Keratinocyte (primary cell): ENCODE measurements at regions not wholly inside any gene's neighbourhood (a gene's known extent, or its start where the extent isn't known, plus 50 kb on each side); places are given as distances from the start of the nearest gene placed in this dataset.
A peak's percentile ranks its signal among the peaks of the same experiment; 100 is the strongest.

Source experiments
- DNase-seq: peaks from one replicate; pipeline ENCODE4 v3.0.0-alpha.2; 2011; ENCODE audit warnings: low read depth, missing footprints, low spot score
- FAIRE-seq: peaks from 2 replicates; lab custom pipeline; 2011; peaks lifted over from hg19 to GRCh38; lab: Jason Lieb, UNC
- H2AFZ ChIP-seq: 2 replicates; pipeline ENCODE4 v1.6.0; 2012; ENCODE audit warnings: low read length, control low read depth, inconsistent platforms; ENCODE audit not compliant: control insufficient read depth
- H3K27ac ChIP-seq: 2 replicates; pipeline ENCODE4 v1.5.1; 2011; ENCODE audit warnings: low read length; ENCODE audit not compliant: control insufficient read depth, insufficient read depth
- H3K27me3 ChIP-seq: 3 replicates; pipeline ENCODE4 v1.6.0; 2011; ENCODE audit warnings: low read length; ENCODE audit not compliant: control insufficient read depth, insufficient read depth; ENCODE audit errors: extremely low read depth
- H3K36me3 ChIP-seq, 2 experiments: 2 replicates in 1 of 2; 3 replicates in 1 of 2; pipeline ENCODE4 v1.5.1; 2011; ENCODE audit warnings: low read length in 2 of 2, mild to moderate bottlenecking in 1 of 2; ENCODE audit not compliant: control insufficient read depth in 2 of 2, insufficient read depth in 2 of 2; ENCODE audit errors: extremely low read depth in 1 of 2
- H3K4me1 ChIP-seq: 3 replicates; pipeline ENCODE4 v1.5.1; 2011; ENCODE audit warnings: low read length; ENCODE audit not compliant: control insufficient read depth, insufficient read depth; ENCODE audit errors: extremely low read depth
- H3K4me2 ChIP-seq: 3 replicates; pipeline ENCODE4 v1.6.0; 2011; ENCODE audit warnings: low read depth, low read length; ENCODE audit not compliant: control insufficient read depth, insufficient read depth; ENCODE audit errors: extremely low read depth
- H3K4me3 ChIP-seq, 3 experiments: fragments of 200-600 bp in 1 of 3; sonication (generic) in 1 of 3; 2 replicates in 2 of 3; 3 replicates in 1 of 3; pipeline ENCODE4 v1.5.1; 2011 to 2016; ENCODE audit warnings: low read length in 3 of 3, mild to moderate bottlenecking in 3 of 3, control low read depth in 2 of 3, inconsistent platforms in 1 of 3, low read depth in 1 of 3, mixed read lengths in 1 of 3, mixed run types in 1 of 3, moderate library complexity in 1 of 3; ENCODE audit not compliant: control insufficient read depth in 2 of 3, insufficient read depth in 2 of 3; ENCODE audit errors: extremely low read depth in 1 of 3
- H3K79me2 ChIP-seq: 2 replicates; pipeline ENCODE4 v1.6.0; 2012; ENCODE audit warnings: low read length; ENCODE audit not compliant: control insufficient read depth, insufficient read depth
- H3K9ac ChIP-seq: 3 replicates; pipeline ENCODE4 v1.6.0; 2011; ENCODE audit warnings: low read length; ENCODE audit not compliant: control insufficient read depth, insufficient read depth; ENCODE audit errors: extremely low read depth
- H3K9me1 ChIP-seq: 3 replicates; pipeline ENCODE4 v1.6.0; 2011; ENCODE audit warnings: low read length; ENCODE audit not compliant: control insufficient read depth, insufficient read depth; ENCODE audit errors: extremely low read depth
- H3K9me3 ChIP-seq: 2 replicates; pipeline ENCODE4 v1.5.1; 2012; ENCODE audit warnings: low read depth, low read length; ENCODE audit not compliant: control insufficient read depth
- H4K20me1 ChIP-seq: 3 replicates; pipeline ENCODE4 v1.6.0; 2011; ENCODE audit warnings: low read length; ENCODE audit not compliant: control insufficient read depth, insufficient read depth; ENCODE audit errors: extremely low read depth
- EZH2 ChIP-seq: IDR thresholded peaks from one replicate; pipeline ENCODE4 v1.6.1; 2012; ENCODE audit warnings: inconsistent platforms, mild to moderate bottlenecking, low read length, moderate library complexity
- dilution Hi-C: fragments of 300-500 bp; cut with MboI; formaldehyde crosslinking; loops from one replicate; pipeline ENCODE4 v1.7.0; 2020; ENCODE audit warnings: low sequenced_read_pairs; ENCODE audit not compliant: extremely low pct_ligation_motif_present
- TF ChIP-seq, protein P1 (sequence below), 3 experiments: IDR thresholded peaks in 1 of 3; conservative IDR thresholded peaks in 1 of 3; optimal IDR thresholded peaks in 1 of 3; 2 replicates in 2 of 3; 3 replicates in 1 of 3; pipeline versions ENCODE3 to v1.5.1; 2011; ENCODE audit warnings: low read length in 3 of 3, mild to moderate bottlenecking in 3 of 3, moderate library complexity in 2 of 3, control low read depth in 1 of 3, inconsistent platforms in 1 of 3; ENCODE audit not compliant: insufficient read depth in 2 of 3; ENCODE audit errors: extremely low read depth in 1 of 3

DNA sequence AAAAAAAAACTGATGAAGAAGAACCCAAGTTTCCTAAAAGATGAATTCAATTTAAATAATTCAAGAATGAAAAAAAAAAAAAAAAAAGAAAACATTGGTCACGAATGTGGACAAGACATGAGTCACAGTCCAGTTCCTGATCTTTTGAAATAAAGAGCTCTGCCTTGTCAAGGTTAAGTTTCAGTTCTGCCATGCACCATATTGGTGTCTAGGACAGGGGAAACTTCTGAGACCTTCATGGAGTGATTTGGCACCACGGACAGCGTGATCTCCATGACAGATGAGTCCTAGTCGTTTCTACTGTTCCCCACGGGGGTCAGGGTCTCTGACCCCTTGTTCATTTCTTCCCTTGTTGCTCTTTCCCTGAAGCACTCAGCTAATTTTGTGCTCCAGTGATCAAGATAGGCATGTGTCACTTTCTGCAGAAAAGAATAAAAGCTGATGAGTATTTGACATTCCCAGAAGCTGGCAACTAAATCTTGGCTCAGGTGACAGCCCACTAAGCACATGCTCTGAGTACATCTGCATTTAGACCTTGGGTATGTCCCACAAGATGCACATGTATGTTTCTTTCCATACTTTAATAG lies 1159.7 kb downstream of the BCL11B start:
- dilution Hi-C loops, result no loop called here
- no peak for FAIRE-seq

GRCh38 chr14:98114122-98114895 lies 1157.7 kb downstream of the BCL11B start:
- peaks cover 5% of the 10 kb centered on the region for H3K4me1 ChIP-seq
- no peak for DNase-seq
- H3K79me2 ChIP-seq, result no peaks in the 10 kb centered on the region
- no peaks in the 10 kb centered on the region for H3K9me1 ChIP-seq
- no peak for FAIRE-seq
- H4K20me1 ChIP-seq, result no peaks in the 10 kb centered on the region
- no peak overlapping the region for H2AFZ ChIP-seq
- H3K36me3 ChIP-seq, result no peaks in the 10 kb centered on the region
- TF ChIP-seq, protein P1, sequence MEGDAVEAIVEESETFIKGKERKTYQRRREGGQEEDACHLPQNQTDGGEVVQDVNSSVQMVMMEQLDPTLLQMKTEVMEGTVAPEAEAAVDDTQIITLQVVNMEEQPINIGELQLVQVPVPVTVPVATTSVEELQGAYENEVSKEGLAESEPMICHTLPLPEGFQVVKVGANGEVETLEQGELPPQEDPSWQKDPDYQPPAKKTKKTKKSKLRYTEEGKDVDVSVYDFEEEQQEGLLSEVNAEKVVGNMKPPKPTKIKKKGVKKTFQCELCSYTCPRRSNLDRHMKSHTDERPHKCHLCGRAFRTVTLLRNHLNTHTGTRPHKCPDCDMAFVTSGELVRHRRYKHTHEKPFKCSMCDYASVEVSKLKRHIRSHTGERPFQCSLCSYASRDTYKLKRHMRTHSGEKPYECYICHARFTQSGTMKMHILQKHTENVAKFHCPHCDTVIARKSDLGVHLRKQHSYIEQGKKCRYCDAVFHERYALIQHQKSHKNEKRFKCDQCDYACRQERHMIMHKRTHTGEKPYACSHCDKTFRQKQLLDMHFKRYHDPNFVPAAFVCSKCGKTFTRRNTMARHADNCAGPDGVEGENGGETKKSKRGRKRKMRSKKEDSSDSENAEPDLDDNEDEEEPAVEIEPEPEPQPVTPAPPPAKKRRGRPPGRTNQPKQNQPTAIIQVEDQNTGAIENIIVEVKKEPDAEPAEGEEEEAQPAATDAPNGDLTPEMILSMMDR (optimal IDR thresholded peaks at IDR 0.05 in 1 of 3, IDR thresholded peaks at IDR 0.05 in 1 of 3, conservative IDR thresholded peaks at IDR 0.05 in 1 of 3; ENCODE audit: extremely low read depth in 1 of 3, insufficient read depth in 2 of 3, low read length in 3 of 3), result no peak
- TF ChIP-seq EZH2, result no peak
- H3K4me2 ChIP-seq, result no peak overlapping the region
- no peak overlapping the region for H3K4me3 ChIP-seq
- H3K9ac ChIP-seq, result no peak overlapping the region
- no peaks in the 10 kb centered on the region for H3K9me3 ChIP-seq
- dilution Hi-C loops, result no loop called here
- H3K27ac ChIP-seq, result peak overlapping the region; percentile 34
- no peaks in the 10 kb centered on the region for H3K27me3 ChIP-seq

More for the DNA sequence above, 1159.7 kb downstream of the BCL11B start:
- Histone ChIP-seq H3K4me2 (no peak overlapping the region), H3K9ac (no peak overlapping the region), H3K79me2 (no peaks in the 10 kb centered on the region), H3K27ac (no peak overlapping the region), H3K4me1 (peaks cover 5% of the 10 kb centered on the region), H4K20me1 (no peaks in the 10 kb centered on the region), H3K9me1 (no peaks in the 10 kb centered on the region), H3K4me3 (no peak overlapping the region), H2AFZ (no peak overlapping the region), H3K36me3 (no peaks in the 10 kb centered on the region), H3K9me3 (no peaks in the 10 kb centered on the region), H3K27me3 (no peaks in the 10 kb centered on the region)
- TF ChIP-seq, protein P1 (optimal IDR thresholded peaks at IDR 0.05 in 1 of 3, IDR thresholded peaks at IDR 0.05 in 1 of 3, conservative IDR thresholded peaks at IDR 0.05 in 1 of 3; ENCODE audit: extremely low read depth in 1 of 3, insufficient read depth in 2 of 3, low read length in 3 of 3), result no peak
- TF ChIP-seq EZH2, result no peak
- DNase-seq, result no peak
